Loucy (cell line): ENCODE measurements at regions not wholly inside any gene's neighbourhood (a gene's known extent, or its start where the extent isn't known, plus 50 kb on each side); places are given as distances from the start of the nearest gene placed in this dataset.

Experiments used
- H2AFZ ChIP-seq: fragments of 200-600 bp; sonication (generic); 2 replicates; pipeline ENCODE4 v1.6.0; 2016; ENCODE audit warnings: antibody characterized with exemption, mild to moderate bottlenecking, low read length, moderate library complexity
- H3F3A ChIP-seq: fragments of 200-600 bp; 2 replicates; pipeline ENCODE4 v1.6.0; 2016; ENCODE audit warnings: antibody characterized with exemption, low read depth, mild to moderate bottlenecking
- H3K27me3 ChIP-seq: fragments of 200-600 bp; sonication (generic); 2 replicates; pipeline ENCODE4 v1.6.1; 2014; ENCODE audit warnings: low read length, mild to moderate bottlenecking; ENCODE audit not compliant: insufficient read depth, poor library complexity, severe bottlenecking
- H3K36me3 ChIP-seq: fragments of 200-600 bp; sonication (generic); 2 replicates; pipeline ENCODE4 v1.6.1; 2016; ENCODE audit warnings: low read length; ENCODE audit not compliant: insufficient read depth
- H3K4me1 ChIP-seq: fragments of 200-600 bp; sonication (generic); 2 replicates; pipeline ENCODE4 v1.5.1; 2014; ENCODE audit warnings: low read length, mild to moderate bottlenecking; ENCODE audit not compliant: insufficient read depth, poor library complexity, severe bottlenecking
- H3K4me2 ChIP-seq: fragments of 200-600 bp; sonication (generic); 2 replicates; pipeline ENCODE4 v1.6.0; 2014; ENCODE audit warnings: antibody characterized with exemption, low read length, low read depth, mild to moderate bottlenecking; ENCODE audit not compliant: poor library complexity, severe bottlenecking
- H3K4me3 ChIP-seq: fragments of 200-600 bp; sonication (generic); 2 replicates; pipeline ENCODE4 v1.5.1; 2014; ENCODE audit warnings: low read length, mild to moderate bottlenecking, mixed read lengths; ENCODE audit not compliant: poor library complexity, severe bottlenecking
- H3K79me2 ChIP-seq: fragments of 200-600 bp; sonication (generic); 2 replicates; pipeline ENCODE4 v1.6.1; 2014; ENCODE audit warnings: low read length; ENCODE audit not compliant: insufficient read depth
- H3K9ac ChIP-seq: fragments of 200-600 bp; sonication (generic); 2 replicates; pipeline ENCODE4 v1.6.0; 2014; ENCODE audit warnings: mild to moderate bottlenecking, low read depth, low read length, moderate library complexity; ENCODE audit not compliant: poor library complexity, severe bottlenecking
- H3K9me2 ChIP-seq: fragments of 200-600 bp; sonication (generic); replicated peaks from 2 replicates; pipeline ENCODE4 v1.6.1; 2016; ENCODE audit warnings: low read depth, low read length, mixed read lengths
- H3K9me3 ChIP-seq: fragments of 200-600 bp; sonication (generic); 2 replicates; pipeline ENCODE4 v1.6.1; 2014; ENCODE audit warnings: mild to moderate bottlenecking, antibody characterized with exemption, low read length, low read depth; ENCODE audit not compliant: insufficient read depth
- H4K20me1 ChIP-seq: fragments of 200-600 bp; sonication (generic); 2 replicates; pipeline ENCODE4 v1.6.0; 2014; ENCODE audit warnings: antibody characterized with exemption, low read length, mild to moderate bottlenecking; ENCODE audit not compliant: insufficient read depth, poor library complexity, severe bottlenecking
- CTCF ChIP-seq: fragments of 200-600 bp; sonication (generic); conservative IDR thresholded peaks from 2 replicates; pipeline ENCODE4 v1.5.1; 2014; ENCODE audit warnings: mild to moderate bottlenecking, antibody characterized with exemption, low read length
- EZH2phosphoT487 ChIP-seq: fragments of 200-600 bp; IDR thresholded peaks from 2 replicates; pipeline ENCODE4 v1.6.1; 2018; ENCODE audit warnings: antibody characterized with exemption, mild to moderate bottlenecking, moderate library complexity, borderline replicate concordance

- Histone ChIP-seq H3K9me3 (no peaks in the 10 kb centered on the region), H2AFZ (no peak overlapping the region), H3K9me2 (no peaks in the 10 kb centered on the region), H3K4me2 (no peak overlapping the region), H3K27me3 (no peaks in the 10 kb centered on the region), H3K9ac (no peak overlapping the region), H3F3A (no peaks in the 10 kb centered on the region), H4K20me1 (no peaks in the 10 kb centered on the region), H3K4me1 (no peaks in the 10 kb centered on the region), H3K79me2 (no peaks in the 10 kb centered on the region), H3K4me3 (no peak overlapping the region), H3K36me3 (no peaks in the 10 kb centered on the region)
- TF ChIP-seq EZH2phosphoT487 (no peak), CTCF (no peak)
These were observed 64.5 kb upstream of the STX18 start for GRCh38 chr4:4606321-4606720.

- H4K20me1 ChIP-seq, result no peaks in the 10 kb centered on the region
- H3K9me2 ChIP-seq, result no peaks in the 10 kb centered on the region
- H3K9ac ChIP-seq, result no peak overlapping the region
- no peaks in the 10 kb centered on the region for H3K4me1 ChIP-seq
- H3K4me3 ChIP-seq, result no peak overlapping the region
- H3F3A ChIP-seq, result no peaks in the 10 kb centered on the region
- no peaks in the 10 kb centered on the region for H3K9me3 ChIP-seq
- no peak for TF ChIP-seq EZH2phosphoT487
- no peak for TF ChIP-seq CTCF
- H3K4me2 ChIP-seq, result no peak overlapping the region
- no peaks in the 10 kb centered on the region for H3K36me3 ChIP-seq
- H3K27me3 ChIP-seq, result no peaks in the 10 kb centered on the region
- no peak overlapping the region for H2AFZ ChIP-seq
- no peaks in the 10 kb centered on the region for H3K79me2 ChIP-seq
These were observed 64.0 kb upstream of the STX18 start for GRCh38 chr4:4605849-4606248.

- H3K9ac ChIP-seq, result no peak overlapping the region
- no peaks in the 10 kb centered on the region for H3K79me2 ChIP-seq
- no peak overlapping the region for H3K4me2 ChIP-seq
- H3K9me2 ChIP-seq, result no peaks in the 10 kb centered on the region
- H4K20me1 ChIP-seq, result no peaks in the 10 kb centered on the region
- no peak overlapping the region for H3K4me3 ChIP-seq
- H3K9me3 ChIP-seq, result no peaks in the 10 kb centered on the region
- no peaks in the 10 kb centered on the region for H3K4me1 ChIP-seq
- TF ChIP-seq CTCF, result no peak
- no peak for TF ChIP-seq EZH2phosphoT487
- no peaks in the 10 kb centered on the region for H3K27me3 ChIP-seq
- H3K36me3 ChIP-seq, result no peaks in the 10 kb centered on the region
- H2AFZ ChIP-seq, result no peak overlapping the region
- H3F3A ChIP-seq, result no peaks in the 10 kb centered on the region
These were observed 61.7 kb upstream of the STX18 start for GRCh38 chr4:4603592-4603991.
